Fibroblast of peridontal ligament (primary cell): ENCODE measurements at regions not wholly inside any gene's neighbourhood (a gene's known extent, or its start where the extent isn't known, plus 50 kb on each side); places are given as distances from the start of the nearest gene placed in this dataset.

Experiments
- DNase-seq: peaks from one replicate; pipeline ENCODE4 v3.0.0-alpha.2; 2010; ENCODE audit errors: extremely low read depth

GRCh38 chr15:97490429-97490828 lies 470.1 kb upstream of the ARRDC4 start:
- DNase-seq, result no peak

- no peak for DNase-seq
These were observed 459.2 kb upstream of the ARRDC4 start for GRCh38 chr15:97501291-97501690.

GRCh38 chr15:97502038-97502437 lies 458.5 kb upstream of the ARRDC4 start:
- DNase-seq, result no peak

- no peak for DNase-seq
These were observed 456.3 kb upstream of the ARRDC4 start for GRCh38 chr15:97504031-97504792.

GRCh38 chr15:97517737-97518136 lies 442.8 kb upstream of the ARRDC4 start:
- DNase-seq, result no peak

- DNase-seq, result no peak
These were observed 439.8 kb upstream of the ARRDC4 start for GRCh38 chr15:97520689-97521088.

- no peak for DNase-seq
These were observed 438.9 kb upstream of the ARRDC4 start for GRCh38 chr15:97521381-97522285.

GRCh38 chr15:97522347-97522746 lies 438.2 kb upstream of the ARRDC4 start:
- DNase-seq, result no peak

- DNase-seq, result no peak
These were observed 434.7 kb upstream of the ARRDC4 start for GRCh38 chr15:97525809-97526208.

GRCh38 chr15:97528238-97528637 lies 432.3 kb upstream of the ARRDC4 start:
- DNase-seq, result no peak

- no peak for DNase-seq
These were observed 414.7 kb upstream of the ARRDC4 start for GRCh38 chr15:97545799-97546198.

GRCh38 chr15:97547381-97547780 lies 413.1 kb upstream of the ARRDC4 start:
- DNase-seq, result no peak

GRCh38 chr15:97561529-97561928 lies 399.0 kb upstream of the ARRDC4 start:
- no peak for DNase-seq

- no peak for DNase-seq
These were observed 397.0 kb upstream of the ARRDC4 start for GRCh38 chr15:97563516-97563915.

- no peak for DNase-seq
These were observed 393.5 kb upstream of the ARRDC4 start for GRCh38 chr15:97566961-97567360.

- no peak for DNase-seq
These were observed 393.1 kb upstream of the ARRDC4 start for GRCh38 chr15:97567411-97567810.

- DNase-seq, result no peak
These were observed 383.4 kb upstream of the ARRDC4 start for GRCh38 chr15:97576929-97577645.

- no peak for DNase-seq
These were observed 375.1 kb upstream of the ARRDC4 start for GRCh38 chr15:97585408-97585807.

- no peak for DNase-seq
These were observed 367.7 kb upstream of the ARRDC4 start for GRCh38 chr15:97592778-97593177.

GRCh38 chr15:97597801-97598200 lies 362.7 kb upstream of the ARRDC4 start:
- no peak for DNase-seq

- DNase-seq, result no peak
These were observed 362.1 kb upstream of the ARRDC4 start for GRCh38 chr15:97598353-97598798.

GRCh38 chr15:97600190-97600589 lies 360.3 kb upstream of the ARRDC4 start:
- no peak for DNase-seq
